Bone marrow (tissue), 2 donors: ENCODE measurements at regions not wholly inside any gene's neighbourhood (a gene's known extent, or its start where the extent isn't known, plus 50 kb on each side); places are given as distances from the start of the nearest gene placed in this dataset.
"Not testable (repeated sequence)": the region's sequence is repeated elsewhere in the genome, so short reads cannot be mapped to it uniquely, and the experiment has no call there.

Experiments used
- DNase-seq, 2 donors: peaks; one replicate each; lab custom pipeline; 2025; lab: John Stamatoyannopoulos, UW

DNA sequence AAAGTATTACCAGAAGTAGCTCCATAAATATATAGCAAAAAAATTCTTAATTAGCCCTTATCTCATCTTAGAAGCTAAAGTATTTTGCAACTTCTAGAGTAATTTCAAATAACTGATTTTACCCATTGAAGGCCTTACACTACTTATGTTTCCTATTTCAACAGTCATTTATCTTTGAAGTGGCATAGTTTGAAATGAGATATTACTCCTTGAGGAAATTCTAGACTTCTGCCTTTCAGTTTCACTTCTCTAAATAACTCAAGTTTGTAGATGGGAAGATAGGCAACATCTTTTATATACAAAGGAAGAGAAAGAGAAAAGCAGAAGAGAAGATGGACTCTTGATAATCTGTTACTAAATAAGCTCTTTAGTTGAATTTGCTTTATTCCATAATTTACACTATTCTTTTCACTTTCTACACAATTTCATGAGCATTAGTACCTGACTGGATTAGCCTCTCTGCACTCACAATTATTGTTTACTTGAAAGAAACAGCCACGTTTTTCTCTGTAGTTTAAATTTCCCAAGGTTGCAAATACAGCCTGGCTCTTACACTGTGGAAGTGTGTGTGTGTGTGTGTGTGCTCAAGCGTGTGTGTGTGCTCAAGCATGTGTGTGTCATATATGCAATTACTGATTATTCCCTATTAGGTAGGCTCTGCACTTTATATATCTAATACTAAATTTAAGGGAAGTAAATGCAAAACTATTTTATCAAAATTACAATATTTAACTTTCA is 60.6 kb upstream of the EMB start:
- peak in 1 of 2 donors; percentile 94 for DNase-seq

DNA sequence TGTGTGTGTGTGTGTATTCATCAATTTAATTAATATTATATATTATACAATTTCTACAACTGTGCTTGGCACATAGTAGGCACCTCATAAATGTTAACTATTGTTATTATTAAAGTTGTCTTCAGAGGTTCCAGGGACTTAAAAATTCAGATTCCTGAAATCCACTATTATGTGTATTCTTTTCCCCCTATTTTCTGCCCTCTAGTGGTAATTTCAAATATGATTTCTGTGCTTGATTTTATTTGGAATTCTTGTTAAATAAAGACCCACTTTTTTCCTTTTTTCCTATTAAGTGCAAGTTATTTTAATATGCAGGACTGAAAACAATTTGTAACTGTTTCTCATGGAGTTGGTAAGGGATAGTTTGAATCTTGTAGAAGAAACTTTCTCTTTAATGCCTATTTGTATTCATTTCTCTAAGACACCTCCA is 72.0 kb upstream of the EMB start:
- not testable (repeated sequence) for DNase-seq

DNA sequence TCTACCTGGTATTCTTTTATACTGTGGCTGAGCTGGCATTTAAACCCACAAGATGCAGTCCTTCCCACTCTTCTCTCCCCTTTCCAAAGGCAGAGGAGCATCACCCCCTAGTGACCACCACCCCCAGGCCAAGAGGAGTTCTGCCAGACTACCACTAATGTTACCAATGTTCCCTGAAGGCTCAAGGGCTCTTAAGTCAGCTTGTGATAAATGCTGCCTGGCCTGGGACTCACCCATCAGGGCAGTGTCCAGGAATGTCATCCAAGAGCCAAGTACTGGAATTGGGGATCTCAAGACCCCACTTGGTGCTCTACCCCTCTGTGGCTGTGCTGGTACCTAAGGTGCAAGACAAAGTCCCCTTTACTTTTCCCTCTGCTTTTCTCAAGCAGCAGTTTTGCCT is 80.0 kb upstream of the EMB start:
- not testable (repeated sequence) for DNase-seq

DNA sequence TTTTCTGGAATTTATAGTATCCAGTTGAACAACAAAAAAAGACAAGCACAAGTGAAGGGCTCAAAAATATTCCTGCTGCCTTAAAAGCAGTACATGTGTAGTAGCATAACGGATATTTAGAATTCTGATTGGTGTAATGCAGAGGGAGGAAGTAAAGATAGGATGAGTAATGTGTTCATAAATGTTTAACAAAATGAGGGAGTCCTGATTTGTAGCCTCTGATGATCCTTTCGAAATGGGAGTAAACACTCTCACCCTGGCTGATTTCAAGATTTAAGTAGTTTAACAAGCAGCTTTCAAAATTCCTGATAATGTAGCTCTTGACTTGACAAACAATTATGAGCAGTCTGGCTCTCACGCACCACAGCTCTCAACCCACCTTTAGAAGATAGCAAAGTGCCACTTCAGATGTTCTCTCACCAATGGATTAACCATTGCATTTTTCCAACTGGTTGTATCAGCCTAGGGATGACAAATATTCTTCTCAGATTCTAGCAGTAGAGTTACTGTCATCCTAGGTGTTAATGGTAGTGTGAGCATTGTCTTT is 86.5 kb upstream of the EMB start:
- not testable (repeated sequence) for DNase-seq

DNA sequence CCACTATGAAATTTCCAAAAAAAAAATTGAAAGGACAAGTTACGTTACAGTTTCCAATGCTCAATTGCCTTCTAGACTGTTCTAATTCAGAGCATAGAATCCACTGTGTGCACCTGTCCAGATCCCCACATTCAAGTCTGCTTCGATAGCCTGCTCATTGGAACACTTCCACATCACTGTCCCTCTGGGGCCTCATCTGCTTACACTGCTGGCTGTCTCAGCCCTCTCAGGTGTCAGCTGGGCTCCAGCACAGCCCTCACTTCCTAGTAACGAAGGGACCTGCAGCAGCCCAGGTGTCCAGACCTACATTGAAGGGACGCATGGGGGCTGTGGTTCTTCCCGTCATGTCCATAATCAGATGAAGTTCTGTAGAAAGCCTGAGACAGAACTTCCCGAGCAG is 94.3 kb upstream of the EMB start:
- no peak for DNase-seq

DNA sequence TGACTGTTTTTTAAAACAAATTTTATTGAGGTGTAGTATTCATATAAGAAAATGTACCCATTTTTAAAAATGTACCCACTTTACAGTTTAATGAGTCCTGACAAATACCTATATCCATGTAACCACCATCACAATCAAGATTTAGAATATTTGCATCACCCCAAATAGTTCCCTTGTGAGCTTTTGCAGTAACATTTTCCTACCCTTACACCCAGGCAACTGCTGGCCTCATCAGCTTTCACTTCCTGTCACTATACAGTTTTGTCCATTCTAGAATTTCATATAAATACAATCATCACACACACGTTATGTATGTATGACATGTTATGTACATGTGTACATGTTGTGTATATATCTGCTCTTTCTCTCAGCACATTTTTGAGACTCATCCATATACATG is 96.4 kb upstream of the EMB start:
- DNase-seq = not testable (repeated sequence)

DNA sequence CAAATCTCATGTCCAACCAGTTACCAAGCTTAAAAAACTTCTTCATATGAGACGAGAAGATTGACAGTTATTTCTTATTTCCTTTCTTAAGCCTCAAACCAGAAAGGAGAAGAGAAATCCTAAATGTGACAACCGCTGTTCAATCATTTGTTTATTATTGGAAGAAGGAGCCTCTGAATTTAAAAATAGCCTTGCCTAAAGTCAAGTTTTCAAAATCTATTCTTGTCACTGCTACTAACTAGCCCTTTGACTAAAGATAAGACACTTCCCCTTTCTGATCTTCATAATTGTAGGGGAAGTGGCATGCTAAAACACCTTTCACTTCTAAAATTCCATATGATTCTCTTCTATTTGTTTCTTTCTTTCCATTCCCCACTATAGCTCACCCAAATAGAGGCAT is 106.2 kb upstream of the EMB start:
- DNase-seq = peak in 1 of 2 donors; percentile 52

DNA sequence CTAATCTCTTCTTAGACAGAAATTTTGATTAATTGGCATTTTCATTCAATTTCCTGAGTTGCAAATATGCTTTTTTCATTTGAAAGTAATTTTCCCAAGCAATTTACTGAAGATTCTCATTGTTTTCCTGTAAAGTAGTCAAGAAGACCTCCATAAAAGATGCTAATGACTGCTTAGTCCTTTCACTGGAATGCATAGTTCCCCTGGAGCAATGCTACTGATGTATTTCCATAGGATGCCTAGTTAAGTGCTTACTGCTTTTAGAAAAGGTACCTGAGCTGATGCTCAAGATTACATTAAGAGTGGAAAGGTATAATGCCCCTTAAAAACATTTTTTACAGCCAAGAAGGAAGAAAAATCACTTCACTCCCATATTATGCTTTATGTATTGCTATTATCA is 109.2 kb upstream of the EMB start:
- DNase-seq = no peak

DNA sequence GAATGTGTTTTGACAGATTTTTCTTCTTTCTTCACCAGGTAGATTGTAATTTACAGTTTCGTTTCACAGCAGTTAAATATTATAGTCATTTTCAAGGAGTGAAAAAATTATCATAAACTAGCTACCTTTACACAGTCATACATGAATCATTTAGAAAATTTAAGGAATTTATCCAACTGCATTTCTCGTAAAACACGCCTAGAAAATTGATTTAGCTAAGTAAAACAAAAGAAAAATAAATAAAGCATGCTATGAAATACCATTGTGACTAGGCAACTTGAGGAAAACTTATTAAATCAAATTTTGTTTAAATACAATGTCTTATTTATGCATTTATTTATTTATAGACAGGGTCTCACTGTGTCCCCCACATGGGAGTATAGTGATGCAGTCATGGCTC is 109.9 kb upstream of the EMB start:
- DNase-seq = no peak

DNA sequence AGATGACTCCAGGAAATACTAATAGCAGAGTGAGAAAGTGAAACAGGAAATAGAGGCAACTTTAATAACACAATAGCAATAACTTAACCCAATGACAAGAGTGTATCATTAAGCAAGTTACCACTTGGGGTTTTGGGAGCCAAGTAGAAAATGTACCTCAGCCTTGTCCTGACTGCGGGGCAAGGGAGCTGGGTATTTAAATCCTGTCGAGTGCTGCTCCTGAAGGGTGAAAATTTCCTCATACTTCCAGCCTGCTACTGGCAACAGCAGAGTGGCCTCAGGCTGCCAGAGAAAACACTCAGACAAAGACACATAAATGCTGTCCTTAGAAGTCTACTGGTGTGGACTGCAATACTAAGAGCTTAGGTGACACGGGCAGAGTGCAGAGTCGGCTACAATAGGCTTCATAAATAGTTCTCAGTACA is 112.5 kb upstream of the EMB start:
- DNase-seq = no peak

DNA sequence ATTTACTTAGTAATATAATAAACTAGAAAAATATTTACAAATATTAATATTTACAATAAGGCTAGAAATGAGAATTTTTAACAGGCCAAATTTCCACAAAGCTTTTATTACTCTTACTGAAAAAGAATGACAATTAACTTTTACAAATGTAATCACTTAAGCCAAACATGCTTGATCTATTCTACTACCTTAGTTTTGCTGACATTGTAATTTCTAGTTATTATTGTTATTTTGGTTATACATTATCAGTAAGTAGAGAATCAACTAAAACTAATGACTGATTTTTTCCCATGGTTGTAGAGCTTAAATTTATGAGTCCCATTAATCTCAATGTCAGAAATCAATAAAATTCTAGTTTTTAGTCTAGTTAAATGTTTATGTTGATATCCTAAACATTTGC is 107.8 kb upstream of the PARP8 start:
- not testable (repeated sequence) for DNase-seq

DNA sequence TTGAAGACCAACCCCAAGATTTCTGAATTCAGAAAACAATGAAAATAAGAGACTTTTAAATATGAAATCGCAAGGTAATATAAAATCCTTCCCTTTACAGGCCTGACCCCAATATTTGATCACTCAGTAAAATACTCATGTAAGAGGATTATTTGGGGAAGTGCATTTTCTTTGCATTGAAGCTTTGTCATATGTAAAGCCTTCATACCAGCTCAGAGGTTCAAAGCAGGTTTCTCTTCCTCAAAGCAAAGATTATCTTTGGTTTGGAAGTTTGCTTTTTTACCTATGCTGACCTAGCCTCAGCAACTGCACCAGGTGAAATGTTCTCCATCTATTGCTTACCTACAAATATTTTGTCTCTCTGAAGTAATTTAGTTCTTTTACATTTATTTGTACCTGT is 106.5 kb upstream of the PARP8 start:
- DNase-seq = no peak

DNA sequence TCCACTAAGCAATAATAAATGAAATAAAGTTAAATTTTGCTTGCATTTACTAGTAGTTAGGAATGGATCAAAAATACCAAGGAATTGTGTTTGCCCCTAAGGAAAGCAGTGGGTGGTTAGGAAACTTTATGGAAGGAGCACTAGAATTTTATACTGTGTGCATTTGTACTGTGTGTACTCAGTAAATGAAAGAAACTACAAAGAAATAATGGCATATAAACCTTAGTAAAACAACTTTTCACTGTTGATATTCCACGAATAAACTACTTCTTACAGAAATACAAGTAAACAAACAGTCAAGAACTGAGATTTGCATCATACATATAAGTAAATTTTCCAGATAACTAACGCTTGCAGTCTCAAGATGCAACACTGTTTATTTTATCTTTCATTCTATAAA is 103.7 kb upstream of the PARP8 start:
- no peak for DNase-seq

DNA sequence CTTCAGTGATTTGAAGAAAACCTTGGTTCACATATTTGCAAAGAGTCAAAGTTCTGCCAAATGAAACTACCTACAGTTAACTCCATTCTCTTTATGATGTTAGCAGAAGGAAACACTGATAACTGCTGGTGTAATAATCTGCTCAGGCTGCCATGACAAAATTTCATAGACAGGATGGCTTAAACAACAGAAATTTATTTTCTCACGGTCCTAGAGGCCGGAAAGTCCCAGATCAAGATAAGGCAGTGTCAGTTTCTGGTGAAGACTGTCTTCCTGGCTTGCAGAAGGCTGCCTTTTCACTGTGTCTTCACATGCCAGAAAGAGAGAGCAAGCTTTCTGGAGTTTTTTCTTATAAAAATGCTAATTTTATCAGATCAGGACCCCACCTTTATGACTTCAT is 102.4 kb upstream of the PARP8 start:
- DNase-seq = peak in 1 of 2 donors; percentile 74

DNA sequence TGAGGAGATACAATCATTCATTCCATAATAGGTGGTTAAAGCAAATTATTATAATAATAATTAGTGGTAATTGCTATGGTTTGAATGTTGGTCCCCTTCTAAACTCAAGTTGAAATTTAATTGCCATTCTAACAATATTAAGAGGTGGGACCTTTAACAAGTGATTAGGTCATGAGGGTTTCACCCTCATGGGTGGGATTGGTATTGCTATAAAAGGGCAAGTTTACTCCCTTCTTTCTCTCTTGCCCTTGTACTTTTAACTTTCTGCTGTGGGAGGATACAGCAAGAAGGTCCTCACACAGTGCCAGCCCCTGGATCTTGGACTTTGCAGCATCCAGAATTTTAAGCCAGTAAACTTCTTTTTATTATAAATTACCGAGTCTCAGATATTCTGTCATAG is 101.9 kb upstream of the PARP8 start:
- no peak for DNase-seq

DNA sequence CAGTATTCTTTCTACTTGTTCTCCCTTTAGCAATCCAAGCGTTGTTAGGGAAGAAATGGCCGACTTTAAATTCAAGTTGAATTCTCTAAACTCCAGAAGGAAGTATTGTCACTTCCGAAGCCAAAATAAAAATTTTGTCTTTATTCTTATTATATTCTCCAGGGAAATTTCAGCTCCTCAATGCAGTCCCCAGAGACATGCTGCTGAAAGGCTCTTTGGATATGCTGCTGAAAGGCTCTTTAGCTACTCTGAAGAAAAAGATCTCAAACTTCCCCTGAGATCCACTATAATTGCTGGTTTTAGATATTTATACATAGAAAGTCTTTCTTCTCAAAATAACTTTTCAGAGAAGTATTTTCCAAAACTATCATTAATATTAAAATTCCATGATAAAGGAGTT is 92.3 kb upstream of the PARP8 start:
- DNase-seq = no peak

DNA sequence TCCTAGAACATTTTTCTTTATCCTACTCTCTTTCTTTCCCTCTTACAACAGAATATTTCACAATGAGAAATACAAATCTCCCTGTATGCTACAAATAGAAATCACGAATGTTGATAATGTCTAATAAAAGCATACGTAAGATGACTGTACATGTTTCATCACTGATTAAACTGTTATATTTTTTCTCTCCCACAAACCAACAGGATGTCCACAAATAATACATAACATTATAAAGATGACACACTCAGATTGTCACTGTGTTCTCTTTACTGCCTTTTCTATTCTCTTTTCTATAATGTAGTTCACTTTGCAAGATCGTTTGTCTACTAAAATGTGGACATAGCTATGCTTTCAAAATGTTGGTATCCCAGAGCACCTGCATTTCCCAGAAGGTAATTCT is 90.7 kb upstream of the PARP8 start:
- no peak for DNase-seq

DNA sequence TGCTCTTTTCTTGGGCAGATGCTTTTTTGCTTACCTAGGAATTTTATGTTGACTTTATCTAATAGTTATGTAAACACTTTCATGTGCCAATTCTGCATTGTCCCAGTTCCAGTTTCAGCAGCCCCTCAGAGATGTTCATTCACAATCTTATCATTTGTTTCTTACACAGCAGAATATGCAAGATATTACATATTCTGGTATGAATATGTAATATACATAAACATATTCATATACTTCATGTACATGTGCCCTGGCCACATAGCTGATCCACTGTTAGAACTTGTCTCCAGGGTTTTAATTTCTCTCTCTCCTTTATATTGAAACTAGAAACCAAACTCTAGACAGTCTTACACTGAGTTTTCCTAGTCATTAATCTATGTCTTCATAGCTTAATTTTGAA is 90.2 kb upstream of the PARP8 start:
- DNase-seq = no peak

DNA sequence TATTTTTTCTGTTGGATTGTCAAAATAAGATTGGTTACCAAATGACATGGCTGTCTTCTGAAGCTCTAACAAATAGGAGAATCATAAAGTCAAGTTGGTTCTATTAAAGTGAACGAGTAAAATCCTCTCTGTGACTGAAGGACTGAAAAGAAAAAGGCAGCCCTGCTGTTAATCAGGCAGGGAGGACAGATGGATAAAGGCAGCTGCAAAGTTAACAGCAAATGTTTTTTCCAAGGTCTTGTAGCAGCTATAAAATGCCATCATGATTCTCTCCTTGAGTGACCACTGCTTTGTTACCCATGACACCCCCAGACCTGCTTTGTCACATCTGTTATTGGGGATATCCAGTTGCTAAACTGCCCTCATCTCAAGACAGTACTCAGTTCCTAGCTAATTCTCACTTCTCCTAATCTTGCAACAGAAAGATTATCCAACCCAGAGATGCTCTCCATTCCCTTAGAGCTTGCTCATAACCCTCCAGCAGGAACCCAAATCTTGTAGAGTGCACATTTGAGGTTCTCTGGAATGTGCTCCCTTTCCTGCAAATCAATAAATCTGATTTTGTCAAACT is 89.7 kb upstream of the PARP8 start:
- DNase-seq = no peak

DNA sequence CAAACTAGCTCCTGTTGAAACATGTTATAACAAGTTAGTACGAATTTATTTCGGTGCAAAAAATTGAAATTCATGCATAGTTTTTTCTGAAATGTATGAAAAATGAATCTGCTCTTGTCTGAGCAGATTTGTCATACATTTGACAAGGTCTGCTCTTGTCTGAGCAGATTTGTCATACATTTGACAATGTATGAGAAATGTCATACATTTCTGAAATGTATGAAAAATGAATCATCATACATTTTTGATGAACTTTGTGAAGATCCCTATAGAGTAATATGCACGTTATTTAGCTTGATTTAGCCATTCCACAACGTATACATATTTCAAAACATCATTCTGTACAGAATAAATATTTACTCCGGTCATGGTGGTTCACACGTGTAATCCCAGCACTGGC is 85.9 kb upstream of the PARP8 start:
- no peak for DNase-seq

DNA sequence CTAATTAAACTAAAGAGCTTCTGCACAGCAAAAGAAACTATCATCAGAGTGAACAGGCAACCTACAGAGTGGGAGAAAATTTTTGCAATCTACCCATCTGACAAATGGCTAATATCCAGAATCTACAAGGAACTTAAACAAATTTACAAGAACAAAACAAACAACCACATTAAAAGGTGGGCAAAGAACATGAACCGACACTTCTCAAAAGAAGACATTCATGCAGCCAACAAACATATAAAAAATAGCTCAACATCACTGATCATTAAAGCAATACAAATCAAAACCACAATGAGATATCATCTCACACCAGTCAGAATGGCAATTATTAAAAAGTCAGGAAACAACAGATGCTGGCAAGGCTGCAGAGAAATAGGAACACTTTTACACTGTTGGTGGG is 84.6 kb upstream of the PARP8 start:
- not testable (repeated sequence) for DNase-seq

DNA sequence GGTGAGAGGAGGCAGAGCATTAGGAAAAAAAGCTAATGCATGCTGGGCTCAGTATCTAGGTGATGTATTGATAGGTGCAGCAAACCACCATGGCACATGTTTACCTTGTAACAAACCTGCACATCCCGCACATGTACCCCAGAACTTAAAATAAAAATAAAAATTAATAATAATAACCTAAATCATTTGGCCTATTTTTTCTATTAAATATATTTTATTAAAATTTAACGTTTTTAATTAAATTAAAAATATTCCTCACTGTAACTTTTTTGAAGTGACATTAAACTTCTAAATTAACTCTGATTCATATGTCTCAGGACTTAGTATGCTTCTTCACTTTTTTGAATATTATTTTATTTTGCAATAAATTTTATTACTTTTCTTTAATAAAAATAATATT is 83.7 kb upstream of the PARP8 start:
- no peak for DNase-seq

DNA sequence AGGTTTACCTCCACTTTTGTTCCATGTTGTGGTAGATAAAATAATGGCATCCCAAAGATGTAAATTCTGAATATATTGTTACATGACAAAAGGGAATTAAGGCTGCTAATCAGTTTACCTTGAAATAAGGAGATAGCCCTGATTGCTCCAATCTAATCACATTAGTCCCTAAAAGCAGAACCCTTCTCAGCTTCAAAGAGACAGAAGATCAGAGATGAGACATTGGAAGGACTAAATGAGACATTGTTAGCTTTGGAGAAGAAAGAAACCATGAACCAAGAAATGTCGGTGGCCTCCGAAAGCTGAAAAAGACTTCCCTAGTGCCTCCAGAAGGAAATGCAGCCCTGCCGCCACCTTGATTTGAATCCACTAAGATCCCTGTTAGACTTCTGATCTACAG is 82.8 kb upstream of the PARP8 start:
- no peak for DNase-seq

DNA sequence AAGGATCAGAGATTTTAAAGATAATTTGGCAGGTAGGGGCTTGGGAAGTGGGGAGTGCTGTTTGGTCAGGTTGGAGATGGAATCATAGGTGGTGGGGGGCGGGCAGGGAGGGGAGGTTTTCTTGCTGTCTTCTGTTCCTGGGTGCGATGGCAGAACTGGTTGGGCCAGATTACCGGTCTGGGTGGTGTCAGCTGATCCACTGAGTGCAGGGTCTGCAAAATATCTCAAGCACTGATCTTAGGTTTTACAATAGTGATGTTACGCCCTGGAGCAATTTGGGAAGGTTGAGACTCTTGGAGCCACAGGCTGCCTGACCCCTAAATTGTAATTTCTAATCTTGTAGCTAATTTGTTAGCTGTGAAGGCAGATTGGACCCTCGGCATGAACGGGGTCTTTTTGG is 78.0 kb upstream of the PARP8 start:
- not testable (repeated sequence) for DNase-seq
